Stimulated activated CD4-positive, alpha-beta T cell treated with anti-CD3 and anti-CD28 coated beads, Interleukin-12 subunit alpha, Interleukin-12 subunit beta, amount 100 ng/mL, for 4 hours (primary cell): ENCODE measurements at regions not wholly inside any gene's neighbourhood (a gene's known extent, or its start where the extent isn't known, plus 50 kb on each side); places are given as distances from the start of the nearest gene placed in this dataset.
"Not testable (repeated sequence)": the region's sequence is repeated elsewhere in the genome, so short reads cannot be mapped to it uniquely, and the experiment has no call there.

Experiments
- DNase-seq: peaks from one replicate; pipeline ENCODE4 v3.0.0-alpha.2; 2020

- DNase-seq = no peak
Observed at GRCh38 chr16:73428121-73428520, 380.2 kb upstream of the ZFHX3 start.

GRCh38 chr16:73427164-73427563 is 379.2 kb upstream of the ZFHX3 start:
- DNase-seq = no peak

GRCh38 chr16:73426433-73427160 is 378.7 kb upstream of the ZFHX3 start:
- no peak for DNase-seq

- no peak for DNase-seq
Observed at GRCh38 chr16:73420676-73421075, 372.7 kb upstream of the ZFHX3 start.

- no peak for DNase-seq
Observed at GRCh38 chr16:73420244-73420643, 372.3 kb upstream of the ZFHX3 start.

DNA sequence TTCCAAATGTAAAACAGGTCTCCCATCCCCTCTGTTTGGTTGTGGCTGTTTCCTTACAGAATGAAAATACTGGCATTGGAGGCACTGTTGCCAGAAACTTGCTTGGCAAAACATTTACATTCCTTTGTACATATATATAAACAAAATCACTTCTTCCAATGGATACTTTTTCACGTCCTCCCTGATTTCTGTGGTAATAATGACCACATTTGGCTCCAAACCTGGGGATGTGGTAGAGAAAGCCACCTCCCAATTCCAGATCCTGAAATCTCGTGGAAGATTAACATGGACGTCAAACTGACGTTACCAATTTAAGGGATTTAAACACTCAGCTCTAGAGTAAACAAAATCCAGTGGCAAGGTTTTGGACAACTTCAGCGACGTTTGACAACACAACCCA is 370.8 kb upstream of the ZFHX3 start:
- DNase-seq = no peak

DNA sequence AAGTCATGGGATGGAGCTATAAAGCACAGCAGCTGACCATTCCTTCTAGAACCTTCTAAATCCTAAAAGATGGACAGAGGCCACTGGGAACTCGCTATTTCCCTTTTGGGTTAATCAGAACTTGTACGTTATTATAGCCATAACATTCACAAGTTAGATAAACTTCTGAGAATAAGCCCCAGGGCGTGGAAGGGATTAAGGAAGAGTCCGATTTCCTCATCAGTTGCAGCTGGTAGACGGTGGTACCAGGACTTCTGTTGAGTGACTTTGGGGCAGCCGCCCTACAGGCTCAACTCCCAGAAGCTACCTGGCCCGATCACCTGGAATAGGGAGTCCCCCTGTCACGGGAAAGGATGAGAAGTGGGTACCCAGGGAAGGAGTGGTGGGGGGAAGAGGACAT is 370.1 kb upstream of the ZFHX3 start:
- DNase-seq = no peak

DNA sequence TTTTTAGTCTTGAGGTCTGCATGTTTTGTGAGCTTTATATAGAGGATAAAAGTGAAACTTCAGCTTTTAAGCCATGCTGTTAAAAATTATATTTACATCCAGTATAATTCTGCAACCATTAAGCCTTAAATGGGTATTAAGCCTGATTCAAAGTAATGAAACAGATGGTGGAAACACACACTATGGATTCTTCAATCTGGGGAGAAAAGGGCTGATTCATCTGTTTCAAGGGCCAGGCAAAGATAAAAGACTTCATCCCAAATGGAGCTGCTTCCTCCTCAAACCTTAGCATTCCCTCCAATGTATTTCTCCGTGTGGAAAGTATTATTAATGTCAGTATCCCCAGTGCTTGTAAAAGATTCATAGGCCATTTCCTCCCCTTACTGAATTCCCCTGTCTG is 367.4 kb upstream of the ZFHX3 start:
- no peak for DNase-seq

GRCh38 chr16:73414638-73415037 is 366.7 kb upstream of the ZFHX3 start:
- no peak for DNase-seq

GRCh38 chr16:73413830-73414190 is 365.9 kb upstream of the ZFHX3 start:
- DNase-seq = no peak

GRCh38 chr16:73413091-73413829 is 365.3 kb upstream of the ZFHX3 start:
- no peak for DNase-seq

- no peak for DNase-seq
Observed at GRCh38 chr16:73412416-73412815, 364.5 kb upstream of the ZFHX3 start.

DNA sequence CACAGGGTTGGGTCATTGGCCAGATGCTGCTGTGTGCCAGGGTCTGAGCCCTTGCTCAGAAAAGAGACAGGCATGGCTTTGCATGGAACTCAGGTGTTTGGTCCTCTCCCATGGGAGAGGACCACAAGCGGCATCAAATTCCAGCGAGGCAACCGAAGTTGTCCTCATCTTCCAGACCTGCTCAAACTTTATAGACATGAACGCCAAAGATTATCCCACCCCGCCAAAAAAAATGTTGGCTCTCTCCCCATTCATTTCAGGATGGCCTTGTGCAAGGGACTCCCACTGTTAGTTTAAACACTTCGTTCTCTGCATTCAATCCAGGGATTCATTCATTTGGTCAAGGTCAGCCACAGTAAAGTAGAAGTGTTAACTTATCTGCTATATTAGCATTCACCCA is 360.8 kb upstream of the ZFHX3 start:
- no peak for DNase-seq

DNA sequence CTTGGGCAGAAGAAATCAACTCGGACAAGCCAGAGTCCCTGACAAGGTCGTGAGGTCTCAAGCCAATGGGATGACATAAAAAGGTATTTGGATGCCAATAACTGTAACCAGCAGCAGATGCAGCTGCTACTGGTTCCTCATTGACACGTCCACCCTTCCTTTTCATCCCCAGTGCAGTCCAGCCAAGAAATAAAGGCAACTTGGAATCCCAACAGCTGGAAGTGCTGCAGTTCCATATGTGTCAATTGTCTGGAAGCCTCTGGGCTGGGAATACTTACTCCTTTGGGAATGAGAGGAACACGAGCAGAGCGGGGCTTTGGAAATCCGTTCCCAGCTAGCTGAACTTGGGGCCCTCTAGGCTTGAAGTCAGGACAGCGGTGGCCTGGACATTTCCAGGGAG is 360.4 kb upstream of the ZFHX3 start:
- no peak for DNase-seq

DNA sequence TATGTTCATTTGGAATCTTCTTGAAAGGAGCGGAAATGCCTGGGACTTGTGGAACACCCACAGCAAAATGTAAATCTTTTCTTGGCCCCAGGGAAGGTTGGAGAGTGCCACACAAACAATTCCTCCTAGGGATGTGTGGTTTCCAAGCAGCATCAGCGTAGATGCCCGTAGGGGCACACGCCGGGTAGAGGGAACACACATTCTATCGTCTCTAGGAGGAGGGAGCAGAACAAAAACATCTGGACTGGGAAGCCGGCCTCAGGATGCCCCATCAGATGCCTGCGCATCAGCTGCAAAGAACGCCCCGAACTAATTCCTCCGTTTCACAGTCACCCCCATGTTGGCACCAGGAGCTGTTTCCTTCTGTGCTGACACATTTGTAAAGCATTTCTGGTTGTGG is 357.9 kb upstream of the ZFHX3 start:
- no peak for DNase-seq

- DNase-seq = no peak
Observed at GRCh38 chr16:73404001-73404400, 356.1 kb upstream of the ZFHX3 start.

DNA sequence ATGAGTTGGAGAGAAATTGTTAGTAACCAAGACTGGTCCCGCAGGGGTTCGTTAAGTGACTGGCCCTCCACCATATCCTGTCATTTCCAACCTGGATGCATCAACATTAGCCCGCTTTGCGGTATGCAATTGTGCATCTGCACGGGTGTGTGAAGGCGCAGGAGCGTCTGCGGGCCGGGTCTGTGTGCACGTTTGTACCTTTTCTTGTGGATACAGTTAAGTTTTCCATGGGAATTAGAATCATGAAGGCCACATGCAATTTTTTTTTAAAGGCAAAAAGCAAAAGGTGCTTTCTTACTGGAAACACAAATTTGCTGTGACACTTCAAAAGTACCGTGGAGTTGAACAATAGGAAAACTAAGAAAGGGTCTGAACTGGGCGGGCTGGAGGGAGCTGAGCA is 355.4 kb upstream of the ZFHX3 start:
- no peak for DNase-seq

- no peak for DNase-seq
Observed at GRCh38 chr16:73400951-73401350, 353.0 kb upstream of the ZFHX3 start.

- no peak for DNase-seq
Observed at GRCh38 chr16:73399997-73400396, 352.1 kb upstream of the ZFHX3 start.

GRCh38 chr16:73399486-73399885 is 351.6 kb upstream of the ZFHX3 start:
- no peak for DNase-seq

DNA sequence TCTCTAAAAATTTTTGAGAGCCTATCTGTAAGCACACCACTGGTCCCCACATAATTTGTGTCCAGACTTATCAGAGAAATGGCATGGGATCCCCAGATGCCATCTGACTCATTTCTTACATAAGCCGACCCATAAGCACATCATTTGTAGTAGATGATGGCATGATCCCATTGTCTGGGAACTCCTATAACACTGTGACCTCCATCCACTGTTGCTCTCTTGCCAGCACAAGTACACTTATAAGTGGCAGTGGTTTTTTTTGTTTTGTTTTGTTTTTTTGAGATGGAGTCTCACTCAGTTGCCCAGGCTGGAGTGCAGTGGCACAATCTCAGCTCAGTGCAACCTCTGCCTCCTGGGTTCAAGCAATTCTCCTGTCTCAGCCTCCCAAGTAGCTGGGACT is 350.7 kb upstream of the ZFHX3 start:
- not testable (repeated sequence) for DNase-seq

DNA sequence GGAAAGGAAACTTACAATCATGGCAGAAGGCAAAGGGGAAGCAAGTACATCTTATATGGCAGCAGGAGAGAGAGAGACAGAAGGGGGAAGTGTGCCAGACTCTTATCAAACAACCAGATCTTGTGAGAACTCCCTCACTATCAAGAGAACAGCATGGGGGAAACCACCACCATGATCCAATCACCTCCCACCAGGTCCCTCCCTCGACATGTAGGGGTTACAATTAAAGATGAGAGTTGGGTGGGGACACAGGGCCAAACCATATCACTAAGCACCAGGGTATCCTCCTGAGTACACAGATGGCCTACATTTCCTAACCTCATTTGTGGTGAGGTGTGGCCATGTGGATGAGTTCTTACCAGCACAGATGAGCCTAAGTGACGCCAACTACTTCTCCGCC is 348.6 kb upstream of the ZFHX3 start:
- DNase-seq = no peak

GRCh38 chr16:73390936-73391335 is 343.0 kb upstream of the ZFHX3 start:
- DNase-seq = no peak

DNA sequence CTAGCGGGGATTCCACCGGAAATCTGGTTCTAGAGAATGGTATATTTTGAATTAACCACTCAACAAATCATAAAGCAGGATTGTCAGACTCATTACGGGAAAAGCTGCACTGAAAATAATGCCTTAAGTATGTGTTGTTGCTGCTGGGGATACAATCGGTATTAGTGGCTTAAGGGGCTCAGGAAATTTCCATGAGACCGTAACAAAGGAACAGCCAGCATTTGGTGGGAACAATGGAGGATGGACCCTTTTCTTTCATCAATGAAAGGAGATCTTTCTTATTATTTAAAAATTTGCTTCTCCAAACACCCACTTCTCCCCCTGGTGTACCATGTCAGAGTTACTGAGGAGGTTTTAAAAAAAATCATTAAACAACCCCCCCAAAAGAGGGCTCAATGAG is 342.6 kb upstream of the ZFHX3 start:
- no peak for DNase-seq

DNA sequence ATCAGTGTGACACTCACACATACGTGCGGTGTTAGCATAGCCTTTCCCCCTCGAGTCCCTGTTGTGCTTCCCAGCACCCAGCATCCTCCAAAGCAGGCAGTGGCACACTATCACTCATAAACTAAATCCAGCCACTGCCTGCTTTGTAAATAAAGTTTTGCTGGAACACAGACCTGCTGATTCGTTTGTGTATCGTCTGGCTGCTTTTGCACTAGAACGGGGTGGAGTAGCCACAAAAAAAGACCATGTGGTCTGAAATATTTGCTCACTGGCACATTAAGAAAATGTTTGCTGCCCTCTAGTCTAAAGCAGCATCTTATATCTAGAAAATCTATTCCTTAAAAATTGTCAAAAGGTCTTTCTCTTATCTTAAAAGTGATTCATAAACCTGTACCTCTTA is 341.2 kb upstream of the ZFHX3 start:
- no peak for DNase-seq
